ENCODE measurements at regions not wholly inside any gene's neighbourhood (a gene's known extent, or its start where the extent isn't known, plus 50 kb on each side); places are given as distances from the start of the nearest gene placed in this dataset.

- no peak for DNase-seq (ENCODE audit: low spot score)
Observed at GRCh38 chr7:46160861-46161260, 239.8 kb upstream of the IGFBP3 start.

DNA sequence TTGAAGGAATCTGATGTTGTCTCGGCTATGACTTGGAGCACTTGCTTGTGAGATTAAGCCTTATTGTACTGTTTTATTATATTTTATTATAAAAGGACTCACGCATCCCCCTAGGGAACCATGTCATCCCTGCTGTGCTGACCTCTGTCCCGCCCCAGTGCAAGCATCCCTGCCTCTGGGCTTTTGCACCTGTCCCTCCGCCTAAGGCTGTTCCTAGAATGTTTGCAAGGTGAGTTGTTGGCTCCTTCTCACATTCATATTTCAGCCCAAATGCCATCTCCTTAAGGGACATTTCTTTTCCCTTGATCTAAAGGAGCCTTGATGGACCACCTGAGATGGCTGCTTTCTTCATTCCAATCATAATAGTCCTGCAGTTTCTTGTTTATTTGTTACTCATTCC lies 236.9 kb upstream of the IGFBP3 start:
- DNase-seq (ENCODE audit: low spot score) = no peak

- no peak for DNase-seq (ENCODE audit: low spot score)
Observed at GRCh38 chr7:46157404-46157803, 236.3 kb upstream of the IGFBP3 start.

DNA sequence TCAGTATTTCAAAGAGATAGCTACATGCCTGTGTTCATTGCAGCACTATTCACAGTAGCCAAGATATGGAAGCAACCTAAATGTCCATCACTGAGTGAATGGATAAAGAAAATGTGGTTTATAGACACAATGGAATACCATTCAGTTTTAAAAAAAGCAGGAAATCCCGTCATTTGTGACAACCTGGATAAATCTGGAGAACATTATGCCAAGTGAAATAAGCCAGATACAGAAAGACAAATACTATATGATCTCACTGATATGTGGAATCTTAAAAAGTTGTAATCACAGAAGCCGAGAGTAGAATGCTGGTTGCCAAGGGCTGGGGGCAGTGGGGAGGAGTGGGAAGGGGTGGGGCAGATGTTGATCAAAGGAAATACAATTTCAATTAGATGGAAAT lies 235.8 kb upstream of the IGFBP3 start:
- no peak for DNase-seq (ENCODE audit: low spot score)

GRCh38 chr7:46156086-46156485 lies 235.0 kb upstream of the IGFBP3 start:
- DNase-seq (ENCODE audit: low spot score) = no peak

- DNase-seq (ENCODE audit: low spot score) = peak; percentile 30
Observed at GRCh38 chr7:46155367-46155766, 234.3 kb upstream of the IGFBP3 start.

GRCh38 chr7:46153951-46154787 lies 233.1 kb upstream of the IGFBP3 start:
- DNase-seq (ENCODE audit: low spot score) = peak; percentile 10

- no peak for DNase-seq (ENCODE audit: low spot score)
Observed at GRCh38 chr7:46153583-46153950, 232.5 kb upstream of the IGFBP3 start.

GRCh38 chr7:46152696-46153095 lies 231.6 kb upstream of the IGFBP3 start:
- DNase-seq (ENCODE audit: low spot score) = no peak

- DNase-seq (ENCODE audit: low spot score) = no peak
Observed at GRCh38 chr7:46150721-46151120, 229.6 kb upstream of the IGFBP3 start.

- DNase-seq (ENCODE audit: low spot score) = no peak
Observed at GRCh38 chr7:46150202-46150601, 229.1 kb upstream of the IGFBP3 start.

- no peak for DNase-seq (ENCODE audit: low spot score)
Observed at GRCh38 chr7:46147871-46148270, 226.8 kb upstream of the IGFBP3 start.

DNA sequence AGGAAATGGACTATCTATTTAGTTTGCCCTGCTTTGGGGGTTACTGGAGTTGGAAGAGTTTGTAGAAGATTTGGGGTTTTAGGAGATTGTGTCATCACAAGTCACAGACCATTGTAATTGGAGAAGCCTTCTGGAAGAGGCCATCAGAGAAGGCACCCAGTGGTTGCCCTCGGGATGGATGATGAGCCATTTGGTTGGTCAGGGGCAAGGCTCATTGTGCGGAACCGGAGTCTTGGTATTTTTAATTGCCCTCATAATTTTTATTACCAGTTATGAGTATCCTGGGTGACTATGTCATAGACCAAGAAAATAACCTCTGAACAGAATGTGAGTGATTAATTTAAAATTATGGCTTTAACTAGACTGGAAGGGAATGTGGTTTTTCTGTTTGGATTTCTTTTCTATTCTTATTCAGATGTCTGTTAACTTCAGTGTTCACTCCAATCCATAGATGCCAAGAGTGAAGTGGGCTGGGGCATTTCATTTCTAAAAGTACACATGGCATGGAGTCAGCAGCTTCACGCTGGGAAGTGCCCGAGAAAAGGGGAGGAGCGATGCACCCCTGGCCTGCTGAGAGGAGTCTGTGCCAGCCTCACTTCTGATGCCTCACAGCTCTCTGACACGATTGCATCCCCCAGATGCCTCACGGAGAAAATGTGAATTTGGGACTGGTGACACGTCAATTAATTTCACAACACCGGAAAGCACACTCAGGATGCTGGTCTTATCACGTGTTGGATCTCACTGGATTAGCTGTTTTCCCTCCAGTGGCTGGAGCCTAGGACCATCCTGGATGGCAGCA lies 225.6 kb upstream of the IGFBP3 start:
- peak; percentile 32 for DNase-seq (ENCODE audit: low spot score)

GRCh38 chr7:46145412-46145811 lies 224.3 kb upstream of the IGFBP3 start:
- DNase-seq (ENCODE audit: low spot score) = peak; percentile 52

DNA sequence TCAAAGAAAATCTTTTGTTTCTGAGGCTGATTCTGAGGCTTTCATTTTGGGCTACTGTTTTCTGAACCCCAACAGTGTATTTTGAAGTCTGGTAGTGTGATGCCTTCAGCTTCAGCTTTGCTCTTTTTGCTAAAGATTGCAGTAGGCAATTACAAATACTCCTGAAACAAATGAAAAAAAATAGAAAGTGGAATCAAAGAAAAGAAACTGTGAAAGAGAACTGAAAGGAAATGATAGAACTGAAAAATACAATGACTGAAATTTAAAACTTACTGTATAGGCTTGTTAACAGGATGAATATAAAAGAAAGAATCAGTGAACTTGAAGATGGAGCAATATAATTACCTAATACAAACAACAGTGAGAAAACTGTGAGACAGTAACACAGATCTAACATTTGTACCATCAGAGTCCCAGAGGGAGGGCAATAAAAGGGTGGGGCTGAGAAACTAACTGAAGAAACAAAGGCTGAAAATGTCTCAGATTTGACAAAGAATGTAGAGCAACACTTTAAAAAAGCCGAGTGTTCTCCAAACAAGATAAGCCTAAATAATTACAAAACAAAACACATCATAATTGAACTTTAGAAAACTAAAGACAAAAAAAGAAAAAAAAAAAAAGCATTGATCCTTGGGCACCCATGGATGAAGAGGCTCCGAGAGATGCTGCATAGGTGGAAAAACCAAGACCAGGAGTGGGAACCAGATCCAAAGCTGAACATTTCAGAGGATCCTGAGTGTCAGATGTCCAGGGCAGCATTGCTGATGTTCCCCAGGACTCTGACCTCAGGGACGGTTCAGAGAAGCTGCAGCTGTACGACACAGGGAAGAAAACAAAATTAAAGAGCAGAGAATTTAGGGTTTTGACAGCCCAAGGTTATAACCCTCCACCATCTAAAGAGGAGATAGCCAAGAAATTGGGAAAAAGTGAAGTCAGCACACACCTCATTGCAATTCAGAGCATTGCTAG lies 223.2 kb upstream of the IGFBP3 start:
- DNase-seq (ENCODE audit: low spot score) = no peak

GRCh38 chr7:46143421-46143820 lies 222.3 kb upstream of the IGFBP3 start:
- DNase-seq (ENCODE audit: low spot score) = no peak

- DNase-seq (ENCODE audit: low spot score) = no peak
Observed at GRCh38 chr7:46139079-46139478, 218.0 kb upstream of the IGFBP3 start.

DNA sequence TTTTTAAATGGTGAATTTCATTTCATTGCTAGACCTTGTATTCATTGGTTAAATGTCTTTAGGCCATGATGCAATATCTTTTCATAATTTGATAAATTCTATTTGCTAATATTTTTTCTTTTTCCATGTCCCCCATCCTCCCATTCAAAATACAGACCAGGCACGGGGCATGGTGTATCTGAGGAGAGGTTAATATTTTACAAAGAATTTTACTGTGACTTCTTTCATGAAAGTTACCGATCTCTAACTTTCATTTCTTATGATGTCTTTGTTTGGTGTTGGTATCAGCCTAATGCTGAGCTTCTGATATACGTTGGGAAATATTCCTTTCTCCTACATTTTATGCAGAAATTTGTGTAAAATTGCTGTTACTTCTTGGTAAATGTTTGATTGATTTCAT lies 216.7 kb upstream of the IGFBP3 start:
- no peak for DNase-seq (ENCODE audit: low spot score)

DNA sequence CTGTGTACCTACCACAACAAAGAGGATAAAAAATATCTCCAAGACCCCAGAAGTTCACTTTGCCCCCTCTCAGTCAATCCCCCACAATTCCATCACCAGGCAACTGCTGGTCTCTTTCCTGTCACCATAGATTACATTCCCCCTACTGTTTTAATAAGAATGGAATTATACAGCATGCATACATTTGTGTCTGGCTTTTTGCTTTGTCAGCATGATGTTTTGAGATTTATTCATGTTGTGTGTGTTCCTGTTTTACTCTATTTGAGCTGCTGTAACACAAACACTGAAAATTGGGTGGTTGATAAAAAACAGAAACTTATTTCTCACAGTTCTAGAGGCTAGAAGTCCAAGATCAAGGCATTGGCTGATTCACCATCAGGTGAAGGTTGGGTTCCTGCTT lies 214.5 kb upstream of the IGFBP3 start:
- no peak for DNase-seq (ENCODE audit: low spot score)

- DNase-seq (ENCODE audit: low spot score) = no peak
Observed at GRCh38 chr7:46134795-46135194, 213.7 kb upstream of the IGFBP3 start.

DNA sequence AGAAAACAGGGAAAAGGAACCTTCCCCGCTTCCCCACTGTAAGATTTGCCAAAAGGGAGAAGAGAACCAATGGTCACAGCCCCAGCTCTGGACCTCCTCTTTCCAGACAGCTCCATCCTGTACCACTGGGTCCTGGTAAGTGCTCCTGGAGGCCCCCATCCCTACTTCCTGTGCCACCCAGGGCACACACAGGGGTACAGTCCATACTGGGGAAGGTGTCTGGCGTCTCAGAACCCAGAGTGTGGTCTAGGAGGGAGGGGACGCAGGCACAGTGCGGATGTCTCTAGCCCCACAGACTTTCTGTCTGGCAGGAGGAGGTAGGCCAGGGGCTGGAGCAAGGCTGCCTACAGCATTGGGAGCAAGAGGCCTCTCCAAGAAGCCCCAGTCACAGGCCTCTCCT lies 213.3 kb upstream of the IGFBP3 start:
- no peak for DNase-seq (ENCODE audit: low spot score)

GRCh38 chr7:46133751-46134150 lies 212.7 kb upstream of the IGFBP3 start:
- DNase-seq (ENCODE audit: low spot score) = no peak
